Heart left ventricle (tissue), 13 donors: ENCODE measurements at regions not wholly inside any gene's neighbourhood (a gene's known extent, or its start where the extent isn't known, plus 50 kb on each side); places are given as distances from the start of the nearest gene placed in this dataset.

Experiments
- CTCF ChIP-seq, 12 donors: fragments of 200-600 bp; sonication (generic) in 4 of 12; IDR thresholded peaks; one replicate each; pipeline versions ENCODE4 v1.5.0 to v1.8.0; 2018 to 2022; ENCODE audit warnings: antibody characterized with exemption in 12 of 12, mild to moderate bottlenecking in 5 of 12
- POLR2A ChIP-seq, 2 donors: fragments of 450-650 bp; IDR thresholded peaks; one replicate each; pipeline ENCODE4 v1.6.1; 2017; ENCODE audit warnings: antibody characterized with exemption in 2 of 2, mild to moderate bottlenecking in 2 of 2, moderate library complexity in 2 of 2
- donor health status: ischemic (EF 13 %, LVEDD 7.1; RV severe dilation, severe dysfunction).
- donor health status: DM: no; HTN: yes; CAD: no.
- donor health status: DM: no; HTN: no; CAD: no.
- donor health status: ischemic (EF 25% LVEDD 6.9; RV normal size, moderate dysfunction).
- donor health status: ischemic (EF 25% LVEDD 5.7; RV mildly dilated, moderate dysfunction).
- donor health status: ischemic (EF 35%, LVEDD 5.7; RV mildly dilated, moderate dysfunction).
- donor health status: nonischemic (EF 11% LVEDD 7.7; RV severe dilation, severe dysfunction).
- donor health status: DM: yes; HTN: yes; CAD: no.
- donor health status: PGD.
- donor health status: ischemic (EF 29% LVEDD 5.4; RV normal size, mild dysfunction).
- donor health status: nonischemic (EF 23%, LVEDD 6.1; RV moderate dilation, normal function).

DNA sequence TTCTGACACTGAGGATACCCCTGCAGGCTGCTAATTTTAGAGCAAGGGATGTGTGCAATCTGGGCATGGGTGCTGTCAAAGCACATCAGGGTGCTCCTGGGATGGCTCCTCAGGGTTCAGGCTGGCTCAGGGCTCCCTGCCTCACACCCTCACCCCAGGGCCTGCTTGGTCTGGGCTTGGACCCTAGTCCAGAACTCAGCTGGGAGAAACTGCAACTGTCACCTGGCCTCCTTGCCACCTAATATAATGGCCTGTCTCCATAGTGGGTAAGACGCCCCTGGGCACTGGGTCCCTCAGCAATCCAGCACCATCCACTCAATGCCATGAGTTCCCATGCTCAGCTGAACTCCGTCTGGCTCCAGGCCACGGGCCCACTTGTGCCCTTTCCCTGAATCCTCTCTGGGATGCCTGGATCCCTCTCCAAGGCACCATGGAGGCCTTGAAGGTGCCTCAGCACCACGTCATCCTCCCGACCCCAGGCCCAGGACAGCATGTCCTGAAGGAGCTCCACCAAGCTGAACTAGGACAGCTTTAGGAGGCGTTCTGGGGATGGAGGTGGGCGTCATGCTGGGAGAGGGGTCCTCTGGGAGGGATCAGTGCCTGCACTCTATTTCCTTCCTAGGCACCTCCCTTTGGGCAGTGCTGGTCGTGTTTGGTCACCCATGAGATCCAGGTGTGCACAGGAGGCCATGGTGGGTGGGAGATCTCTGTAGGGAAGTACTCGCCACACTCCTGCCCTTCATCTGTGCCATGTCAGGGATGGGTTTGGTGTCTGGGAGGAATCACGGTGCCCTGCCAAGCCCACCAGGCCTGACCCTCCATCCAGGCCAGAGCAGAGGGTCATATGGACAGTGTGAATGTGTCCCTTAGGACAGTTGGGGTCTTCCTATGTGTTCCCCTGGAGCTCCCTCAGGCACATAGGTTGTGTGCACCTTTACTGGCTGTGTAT lies 1688.4 kb downstream of the TP53TG3F start:
- TF ChIP-seq POLR2A (IDR thresholded peaks at IDR 0.05), result no peak
- TF ChIP-seq CTCF (IDR thresholded peaks at IDR 0.05), result no peak
